Keratinocyte (primary cell): ENCODE measurements at regions not wholly inside any gene's neighbourhood (a gene's known extent, or its start where the extent isn't known, plus 50 kb on each side); places are given as distances from the start of the nearest gene placed in this dataset.

Source experiments
- CTCF ChIP-seq, 3 experiments: IDR thresholded peaks in 1 of 3; conservative IDR thresholded peaks in 1 of 3; optimal IDR thresholded peaks in 1 of 3; 2 replicates in 2 of 3; 3 replicates in 1 of 3; pipeline versions ENCODE3 to v1.5.1; 2011; ENCODE audit warnings: low read length in 3 of 3, mild to moderate bottlenecking in 3 of 3, moderate library complexity in 2 of 3, control low read depth in 1 of 3, inconsistent platforms in 1 of 3; ENCODE audit not compliant: insufficient read depth in 2 of 3; ENCODE audit errors: extremely low read depth in 1 of 3
- EZH2 ChIP-seq: IDR thresholded peaks from one replicate; pipeline ENCODE4 v1.6.1; 2012; ENCODE audit warnings: inconsistent platforms, mild to moderate bottlenecking, low read length, moderate library complexity

- TF ChIP-seq CTCF (optimal IDR thresholded peaks at IDR 0.05 in 1 of 3, IDR thresholded peaks at IDR 0.05 in 1 of 3, conservative IDR thresholded peaks at IDR 0.05 in 1 of 3; ENCODE audit: extremely low read depth in 1 of 3, insufficient read depth in 2 of 3, low read length in 3 of 3) (no peak), EZH2 (no peak)
Observed at GRCh38 chrX:140944710-140945109, 57.7 kb upstream of the SPANXB1 start.
